HUES64 (cell line): ENCODE measurements at regions not wholly inside any gene's neighbourhood (a gene's known extent, or its start where the extent isn't known, plus 50 kb on each side); places are given as distances from the start of the nearest gene placed in this dataset.

Source experiments
- H3K27ac ChIP-seq: 2 replicates; pipeline ENCODE4 v1.7.0; 2013; ENCODE audit warnings: low read depth, low read length, inconsistent platforms
- H3K27me3 ChIP-seq: 2 replicates; pipeline ENCODE4 v1.6.1; 2013; ENCODE audit warnings: mild to moderate bottlenecking, low read length; ENCODE audit not compliant: insufficient read depth
- H3K36me3 ChIP-seq: 2 replicates; pipeline ENCODE4 v1.6.1; 2013; ENCODE audit warnings: mild to moderate bottlenecking, low read length; ENCODE audit not compliant: insufficient read depth
- H3K4me1 ChIP-seq: 2 replicates; pipeline ENCODE4 v1.6.1; 2013; ENCODE audit warnings: mild to moderate bottlenecking, low read length, moderate library complexity; ENCODE audit not compliant: insufficient read depth
- H3K4me3 ChIP-seq: 2 replicates; pipeline ENCODE4 v1.5.1; 2013; ENCODE audit warnings: mild to moderate bottlenecking, low read length, moderate library complexity
- H3K9ac ChIP-seq: 2 replicates; pipeline ENCODE4 v1.6.1; 2013; ENCODE audit warnings: mild to moderate bottlenecking, low read depth, low read length
- H3K9me3 ChIP-seq: 2 replicates; pipeline ENCODE4 v1.6.1; 2013; ENCODE audit warnings: low read depth, low read length; ENCODE audit not compliant: insufficient read depth
- WGBS: fragments of 150-250, 120-280 bp; methylation state at CpG from one replicate; pipeline ENCODE4 v1.1.7; 2013; ENCODE audit warnings: missing lambda C conversion rate; 5-methylcytosine and 5-hydroxymethylcytosine counted together

DNA sequence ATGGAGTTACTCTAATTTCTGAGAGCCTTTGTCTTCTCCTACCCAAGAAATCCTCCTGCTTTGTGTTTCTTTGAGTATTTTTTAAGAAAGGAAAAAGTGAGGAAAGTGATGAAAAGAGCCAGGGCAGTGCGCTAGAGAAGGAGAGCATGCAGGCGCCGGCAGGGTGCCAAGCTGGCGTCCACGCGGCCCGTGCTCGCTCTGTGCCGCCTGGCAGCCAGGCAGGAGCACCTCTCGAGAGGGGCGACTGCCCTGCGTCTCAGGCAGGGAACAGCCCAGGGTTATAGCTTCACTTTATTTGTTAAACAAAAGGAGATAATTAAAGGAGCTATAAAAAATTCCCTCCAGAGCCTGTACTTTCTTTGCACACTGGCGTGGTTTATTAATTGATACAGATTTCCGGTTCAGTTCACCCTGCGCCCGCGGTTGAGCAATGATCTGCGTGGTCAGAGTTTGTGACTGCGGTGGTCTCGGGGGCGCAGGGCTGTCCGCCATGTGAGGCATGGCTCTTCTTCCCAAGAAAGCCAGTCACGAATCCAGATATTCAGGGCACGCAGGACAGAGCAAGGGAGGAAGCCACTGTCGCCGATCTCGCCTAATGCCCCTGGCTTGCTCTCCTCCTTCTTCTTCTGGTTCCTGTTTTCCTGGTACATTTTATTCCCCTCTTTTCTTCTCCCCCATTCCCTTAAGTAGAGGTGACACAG, 110.8 kb upstream of the PAQR3 start:
- no peak overlapping the region for H3K4me3 ChIP-seq
- WGBS, result 96% methylated on average over 27 of the region's 27 CpGs

DNA sequence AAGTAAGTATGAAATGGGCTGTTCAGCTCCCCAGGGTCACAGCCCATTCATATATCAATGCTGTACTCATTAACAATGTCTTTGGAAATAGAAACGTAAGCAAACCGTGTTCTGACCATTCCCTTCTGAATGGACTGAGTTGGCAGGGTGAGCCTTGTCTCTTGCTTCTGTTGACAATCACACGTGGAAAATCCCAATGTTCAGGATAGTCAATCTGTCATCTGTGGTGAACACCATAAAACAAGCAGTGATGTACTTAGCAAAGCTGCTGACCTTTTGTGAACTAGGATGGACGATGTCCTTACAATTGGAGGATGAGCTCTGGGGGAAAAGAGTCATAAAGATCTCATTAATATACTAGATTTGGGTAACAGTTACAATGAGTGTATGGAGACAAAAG, 109.6 kb upstream of the PAQR3 start:
- H3K27me3 ChIP-seq, result no peaks in the 10 kb centered on the region
- no peaks in the 10 kb centered on the region for H3K4me1 ChIP-seq
- no peak overlapping the region for H3K9ac ChIP-seq
- WGBS, result 96% methylated on average over 4 of the region's 4 CpGs
- H3K36me3 ChIP-seq, result no peaks in the 10 kb centered on the region
- no peak overlapping the region for H3K4me3 ChIP-seq
- H3K27ac ChIP-seq, result no peak overlapping the region
- H3K9me3 ChIP-seq, result no peaks in the 10 kb centered on the region

More for the DNA sequence above, 110.8 kb upstream of the PAQR3 start:
- H3K9me3 ChIP-seq, result no peaks in the 10 kb centered on the region
- H3K36me3 ChIP-seq, result no peaks in the 10 kb centered on the region
- no peak overlapping the region for H3K9ac ChIP-seq
- no peak overlapping the region for H3K27ac ChIP-seq
- H3K4me1 ChIP-seq, result no peaks in the 10 kb centered on the region
- H3K27me3 ChIP-seq, result no peaks in the 10 kb centered on the region

GRCh38 chr4:79047316-79047715, 108.1 kb upstream of the PAQR3 start:
- Histone ChIP-seq H3K27ac (no peak overlapping the region), H3K9me3 (no peaks in the 10 kb centered on the region), H3K9ac (no peak overlapping the region), H3K4me1 (no peaks in the 10 kb centered on the region), H3K36me3 (no peaks in the 10 kb centered on the region), H3K4me3 (no peak overlapping the region), H3K27me3 (no peaks in the 10 kb centered on the region)
- WGBS, result 94% methylated on average over 1 of the region's 1 CpG

DNA sequence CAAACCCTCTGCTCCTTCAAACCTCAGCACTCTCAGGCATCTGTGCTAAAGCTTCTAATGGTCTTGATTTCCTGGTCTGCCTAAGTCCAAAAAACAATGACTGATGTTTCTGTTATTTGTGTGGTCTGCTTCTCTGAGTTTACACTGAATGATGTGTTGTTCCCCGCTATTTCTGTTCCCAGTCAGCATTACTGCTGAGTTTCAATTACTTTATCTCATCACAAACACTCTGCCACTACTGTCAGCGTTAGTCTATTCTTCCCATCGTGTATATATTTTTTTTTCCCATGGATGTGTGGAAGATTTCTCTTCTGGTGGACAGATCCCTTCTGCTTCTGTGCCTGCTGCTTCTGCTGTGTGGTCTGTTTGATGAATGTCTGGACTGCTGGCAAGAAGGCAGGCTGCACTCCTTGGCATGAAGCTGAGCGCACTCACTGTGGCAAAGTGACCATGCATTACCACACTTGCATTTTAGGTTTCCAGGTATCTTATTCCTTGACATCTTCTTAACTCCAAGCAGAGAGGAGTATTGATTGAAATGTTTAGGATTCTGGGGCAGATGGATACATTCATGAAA, 106.9 kb upstream of the PAQR3 start:
- H3K27me3 ChIP-seq, result no peaks in the 10 kb centered on the region
- no peaks in the 10 kb centered on the region for H3K9me3 ChIP-seq
- no peak overlapping the region for H3K9ac ChIP-seq
- H3K4me3 ChIP-seq, result no peak overlapping the region
- WGBS, result 95% methylated on average over 4 of the region's 4 CpGs
- no peak overlapping the region for H3K27ac ChIP-seq
- H3K4me1 ChIP-seq, result no peaks in the 10 kb centered on the region
- no peaks in the 10 kb centered on the region for H3K36me3 ChIP-seq

- 95% methylated on average over 2 of the region's 2 CpGs for WGBS
- no peaks in the 10 kb centered on the region for H3K36me3 ChIP-seq
- H3K4me3 ChIP-seq, result no peak overlapping the region
- H3K27ac ChIP-seq, result no peak overlapping the region
- no peaks in the 10 kb centered on the region for H3K9me3 ChIP-seq
- H3K9ac ChIP-seq, result no peak overlapping the region
- H3K4me1 ChIP-seq, result no peaks in the 10 kb centered on the region
- no peaks in the 10 kb centered on the region for H3K27me3 ChIP-seq
These were observed 105.0 kb upstream of the PAQR3 start for GRCh38 chr4:79044141-79044659.

DNA sequence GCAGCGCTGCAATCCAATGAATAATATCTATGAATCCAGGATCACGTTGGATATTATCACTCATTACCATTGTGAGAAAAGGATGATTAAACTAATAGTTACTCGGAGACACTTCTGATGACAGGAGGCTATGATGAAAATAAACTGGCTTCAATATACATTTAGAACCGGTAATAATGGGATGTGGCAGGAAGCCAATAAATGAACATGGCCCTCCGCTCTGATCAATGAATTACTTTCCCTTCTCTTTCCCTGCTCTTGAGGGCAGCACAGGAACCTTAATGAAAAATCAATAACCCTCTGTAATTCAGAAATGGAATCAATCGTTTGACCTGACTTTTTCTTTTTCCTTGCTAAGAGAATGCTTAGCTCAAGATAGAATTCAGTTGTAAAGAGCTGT, 103.9 kb upstream of the PAQR3 start:
- Histone ChIP-seq H3K36me3 (no peaks in the 10 kb centered on the region), H3K4me3 (no peak overlapping the region)

GRCh38 chr4:79042079-79042674, 102.9 kb upstream of the PAQR3 start:
- H3K27me3 ChIP-seq, result no peaks in the 10 kb centered on the region
- no peaks in the 10 kb centered on the region for H3K36me3 ChIP-seq
- 94% methylated on average over 1 of the region's 1 CpG for WGBS
- no peak overlapping the region for H3K9ac ChIP-seq
- H3K9me3 ChIP-seq, result no peaks in the 10 kb centered on the region
- H3K4me1 ChIP-seq, result no peaks in the 10 kb centered on the region
- H3K4me3 ChIP-seq, result no peak overlapping the region
- no peak overlapping the region for H3K27ac ChIP-seq

More for the DNA sequence above, 103.9 kb upstream of the PAQR3 start:
- no peak overlapping the region for H3K27ac ChIP-seq
- H3K9me3 ChIP-seq, result no peaks in the 10 kb centered on the region
- H3K4me1 ChIP-seq, result no peaks in the 10 kb centered on the region
- WGBS, result 96% methylated on average over 6 of the region's 6 CpGs
- H3K27me3 ChIP-seq, result no peaks in the 10 kb centered on the region
- H3K9ac ChIP-seq, result no peak overlapping the region

- Histone ChIP-seq H3K27me3 (no peaks in the 10 kb centered on the region), H3K27ac (no peak overlapping the region), H3K36me3 (no peaks in the 10 kb centered on the region), H3K4me3 (no peak overlapping the region), H3K9me3 (no peaks in the 10 kb centered on the region), H3K9ac (no peak overlapping the region), H3K4me1 (peaks cover 8% of the 10 kb centered on the region)
- 86% methylated on average over 1 of the region's 2 CpGs for WGBS
These were observed 95.3 kb upstream of the PAQR3 start for GRCh38 chr4:79034544-79034943.

- Histone ChIP-seq H3K9me3 (no peaks in the 10 kb centered on the region), H3K27me3 (no peaks in the 10 kb centered on the region), H3K36me3 (no peaks in the 10 kb centered on the region), H3K4me1 (peaks cover 8% of the 10 kb centered on the region), H3K27ac (no peak overlapping the region), H3K9ac (no peak overlapping the region), H3K4me3 (no peak overlapping the region)
- WGBS, result no CpG with 5 or more reads among the region's 1 CpG
These were observed 91.7 kb upstream of the PAQR3 start for GRCh38 chr4:79030973-79031372.

- Histone ChIP-seq H3K4me3 (no peak overlapping the region), H3K27ac (no peak overlapping the region), H3K27me3 (no peaks in the 10 kb centered on the region), H3K4me1 (peaks cover 8% of the 10 kb centered on the region), H3K36me3 (no peaks in the 10 kb centered on the region), H3K9me3 (no peaks in the 10 kb centered on the region), H3K9ac (no peak overlapping the region)
- whole genome bisulfite sequencing, result 91% methylated on average over 4 of the region's 4 CpGs
These were observed 88.4 kb upstream of the PAQR3 start for GRCh38 chr4:79027656-79028055.

GRCh38 chr4:79025170-79025569, 85.9 kb upstream of the PAQR3 start:
- 13% methylated on average over 1 of the region's 2 CpGs for WGBS
- Histone ChIP-seq H3K27ac (no peak overlapping the region), H3K9ac (no peak overlapping the region), H3K9me3 (no peaks in the 10 kb centered on the region), H3K4me3 (no peak overlapping the region), H3K36me3 (no peaks in the 10 kb centered on the region), H3K27me3 (no peaks in the 10 kb centered on the region), H3K4me1 (no peaks in the 10 kb centered on the region)
